ENCODE measurements at regions not wholly inside any gene's neighbourhood (a gene's known extent, or its start where the extent isn't known, plus 50 kb on each side); places are given as distances from the start of the nearest gene placed in this dataset.

DNA sequence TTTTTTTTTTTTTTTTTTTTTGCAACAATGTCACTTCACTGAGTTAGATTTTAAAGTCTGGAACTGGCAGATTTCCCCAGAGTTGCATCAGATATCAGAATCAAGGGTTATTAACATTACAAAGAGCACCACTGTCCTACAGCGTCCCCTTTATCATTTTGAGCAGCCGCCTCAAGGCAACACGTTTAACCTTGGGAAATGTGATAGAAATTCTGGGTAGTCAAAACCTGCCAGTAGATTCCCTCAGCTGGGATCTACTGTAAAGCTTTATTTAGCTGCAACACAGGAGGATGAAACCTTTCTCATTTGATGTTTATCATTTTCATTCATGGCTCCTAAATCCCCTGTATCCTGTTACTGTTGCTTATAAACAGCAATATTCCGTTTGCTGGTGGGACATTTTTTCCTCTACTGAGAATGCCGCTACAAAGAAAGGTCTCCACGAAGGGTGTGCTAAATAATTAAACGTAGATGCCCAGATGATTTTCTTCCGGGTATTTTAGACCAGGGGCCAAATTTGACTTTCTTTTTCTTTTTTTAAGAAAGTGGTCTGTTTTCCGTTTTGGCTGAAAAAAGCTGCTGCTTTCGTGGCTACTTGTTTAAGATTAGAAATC lies 436.1 kb upstream of the GOT2 start (continued):
- TF ChIP-seq ZBTB12 (CRISPR knock-in tag; IDR thresholded peaks at IDR 0.05) (no peak), NCOA1 (IDR thresholded peaks at IDR 0.05; ENCODE audit: low read depth) (no peak), ZNF24 (IDR thresholded peaks at IDR 0.05) (no peak)
- TF ChIP-seq, protein P1, sequence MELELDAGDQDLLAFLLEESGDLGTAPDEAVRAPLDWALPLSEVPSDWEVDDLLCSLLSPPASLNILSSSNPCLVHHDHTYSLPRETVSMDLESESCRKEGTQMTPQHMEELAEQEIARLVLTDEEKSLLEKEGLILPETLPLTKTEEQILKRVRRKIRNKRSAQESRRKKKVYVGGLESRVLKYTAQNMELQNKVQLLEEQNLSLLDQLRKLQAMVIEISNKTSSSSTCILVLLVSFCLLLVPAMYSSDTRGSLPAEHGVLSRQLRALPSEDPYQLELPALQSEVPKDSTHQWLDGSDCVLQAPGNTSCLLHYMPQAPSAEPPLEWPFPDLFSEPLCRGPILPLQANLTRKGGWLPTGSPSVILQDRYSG (tag; conservative IDR thresholded peaks at IDR 0.05; ENCODE audit: low read depth), result no peak

GRCh38 chr16:59169168-59169567 lies 435.1 kb upstream of the GOT2 start:
- 3% methylated on average over 4 of the region's 4 CpGs for WGBS (ENCODE audit: insufficient coverage, low coverage, missing lambda C conversion rate)
- FAIRE-seq, result no peak
- intact Hi-C loops (cut with micrococcal nuclease), result no loop called here

More at GRCh38 chr16:59169168-59169567, 435.1 kb upstream of the GOT2 start:
- ChIA-PET POLR2A (no interaction called here), CTCF (ENCODE audit: low intra/inter-chr PET ratio) (no interaction called here)
- H3K9me3 ChIP-seq (replicated peaks; ENCODE audit: control insufficient read depth, insufficient read depth, low read depth, low read length), result no peaks in the 10 kb centered on the region; the same call in 1 of the 2 replicates
- no peaks in the 10 kb centered on the region for H3K36me3 ChIP-seq (ENCODE audit: control insufficient read depth, insufficient read depth, low read length)
- TF ChIP-seq DPF2 (IDR thresholded peaks at IDR 0.05) (no peak), NR3C1 (CRISPR knock-in tag; IDR thresholded peaks at IDR 0.05) (no peak), MYBL2 (IDR thresholded peaks at IDR 0.05; ENCODE audit: low read depth) (no peak), MYBL2 (CRISPR knock-in tag; IDR thresholded peaks at IDR 0.05; ENCODE audit: borderline replicate concordance) (no peak)
- in situ Hi-C loops (cut with MboI), result no loop called here
- H3K4me1 ChIP-seq (replicated peaks in 1 of 2; ENCODE audit: control insufficient read depth in 2 of 2, insufficient read depth in 2 of 2, low read length in 2 of 2), result no peaks in the 10 kb centered on the region
- H2AFZ ChIP-seq (ENCODE audit: low read depth, low read length), result no peak overlapping the region
- H3K9ac ChIP-seq (ENCODE audit: insufficient read depth in 1 of 2, low read depth in 2 of 2, low read length in 2 of 2), result no peak overlapping the region
- no peaks in the 10 kb centered on the region for H3K27me3 ChIP-seq (ENCODE audit: control insufficient read depth in 2 of 2, insufficient read depth in 2 of 2, low read length in 2 of 2)
- BruUV-seq (replicated peaks), result no TSS peak
- ATAC-seq, result no peak
- H3K79me2 ChIP-seq (ENCODE audit: control insufficient read depth, insufficient read depth, low read length), result no peaks in the 10 kb centered on the region
- DNase-seq (ENCODE audit: extremely low read depth in 1 of 4, low spot score in 3 of 4), result no peak
- H3K4me3 ChIP-seq, result no peak overlapping the region
- no peaks in the 10 kb centered on the region for H4K20me1 ChIP-seq (replicated peaks; ENCODE audit: control insufficient read depth, insufficient read depth, low read length)
- H3K4me2 ChIP-seq (ENCODE audit: insufficient read depth, low read length), result no peak overlapping the region
- no peaks in the 10 kb centered on the region for H3K9me1 ChIP-seq (ENCODE audit: control insufficient read depth, insufficient read depth, low read length)
- H3K27ac ChIP-seq (ENCODE audit: extremely low read depth, low read depth, low read length), result no peak overlapping the region
